GM19452 (cell line): ENCODE measurements at regions not wholly inside any gene's neighbourhood (a gene's known extent, or its start where the extent isn't known, plus 50 kb on each side); places are given as distances from the start of the nearest gene placed in this dataset.
"Not testable (repeated sequence)": the region's sequence is repeated elsewhere in the genome, so short reads cannot be mapped to it uniquely, and the experiment has no call there.

Experiments
- ATAC-seq: cut with Tn5 transposase; IDR thresholded peaks from one replicate; pipeline ENCODE4 v1.9.1; 2021; ENCODE audit not compliant: unreplicated experiment

DNA sequence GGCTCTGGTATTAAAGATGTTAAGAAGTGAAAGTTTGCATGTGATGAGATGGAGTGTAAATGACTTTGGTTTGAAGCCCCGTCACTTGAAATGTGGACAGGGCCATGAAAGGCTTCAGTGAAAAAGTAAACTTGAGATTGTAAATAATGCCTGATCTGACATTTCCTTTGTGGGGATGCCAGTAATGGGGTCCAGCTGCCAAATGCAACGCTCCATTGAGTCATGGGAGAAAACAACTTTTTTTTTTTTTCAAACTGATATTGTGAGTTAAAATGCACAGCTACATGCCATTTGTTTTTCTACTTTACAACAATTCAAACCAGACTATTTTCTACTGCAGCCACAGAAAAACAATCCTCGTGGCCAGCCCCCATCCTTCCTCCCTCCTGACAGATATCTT is 327.0 kb upstream of the TNC start:
- ATAC-seq: no peak

DNA sequence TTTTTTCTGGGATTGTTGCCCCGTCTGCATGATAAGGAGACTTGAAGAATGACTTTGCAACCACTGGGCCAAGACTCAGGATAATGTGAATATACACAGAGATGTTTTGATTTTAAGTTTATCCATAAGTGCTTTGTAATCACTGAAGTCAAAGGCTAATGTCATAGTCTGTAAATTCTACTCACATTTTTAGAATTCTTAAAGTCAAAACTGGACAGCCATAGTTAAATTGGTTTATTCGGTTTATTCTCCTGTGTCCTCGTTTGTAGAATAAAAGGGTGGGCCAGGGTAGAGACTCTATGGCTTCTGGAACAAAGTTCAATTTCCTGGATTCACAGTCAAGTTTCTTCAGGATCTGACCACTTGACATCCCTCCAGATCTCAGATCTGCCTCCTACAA is 327.7 kb upstream of the TNC start:
- ATAC-seq: no peak

DNA sequence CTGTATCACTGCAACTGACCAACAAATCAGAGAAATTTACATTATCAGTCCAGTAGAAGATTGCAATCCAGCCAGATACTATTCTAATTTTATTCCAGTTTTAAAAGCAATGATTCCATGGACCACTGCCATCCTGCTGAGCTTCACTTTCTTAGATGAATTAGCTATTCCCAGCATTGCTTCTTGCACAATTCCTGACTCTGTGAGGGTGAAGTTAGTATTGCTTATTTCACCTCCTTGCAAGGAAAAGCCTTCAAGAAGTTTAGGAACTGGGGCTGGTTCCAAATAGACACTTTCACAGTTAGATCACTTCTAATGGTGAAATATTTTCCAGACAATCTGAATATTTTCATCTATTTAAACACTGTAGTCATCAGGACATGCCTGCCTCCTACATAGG is 338.6 kb upstream of the TNC start:
- no peak for ATAC-seq

DNA sequence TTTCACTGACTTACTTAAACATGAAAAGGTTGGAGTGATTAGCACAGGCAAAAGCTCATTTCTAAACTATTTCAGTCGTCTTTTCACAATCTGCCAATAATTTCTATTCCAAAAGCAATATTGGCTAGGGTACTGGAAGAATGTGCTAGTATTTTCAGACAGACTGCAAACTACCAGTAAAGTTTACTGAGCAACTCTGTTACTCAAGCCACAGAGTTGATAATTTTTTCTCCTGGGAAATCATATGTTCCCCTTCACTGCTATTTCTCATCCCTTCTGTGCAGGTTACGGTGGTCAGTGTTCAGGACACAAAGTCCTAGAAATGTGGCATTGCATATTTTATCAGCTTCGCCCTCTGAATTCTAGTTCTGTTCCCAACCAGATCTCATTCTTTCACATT is 343.3 kb upstream of the TNC start:
- ATAC-seq: no peak

DNA sequence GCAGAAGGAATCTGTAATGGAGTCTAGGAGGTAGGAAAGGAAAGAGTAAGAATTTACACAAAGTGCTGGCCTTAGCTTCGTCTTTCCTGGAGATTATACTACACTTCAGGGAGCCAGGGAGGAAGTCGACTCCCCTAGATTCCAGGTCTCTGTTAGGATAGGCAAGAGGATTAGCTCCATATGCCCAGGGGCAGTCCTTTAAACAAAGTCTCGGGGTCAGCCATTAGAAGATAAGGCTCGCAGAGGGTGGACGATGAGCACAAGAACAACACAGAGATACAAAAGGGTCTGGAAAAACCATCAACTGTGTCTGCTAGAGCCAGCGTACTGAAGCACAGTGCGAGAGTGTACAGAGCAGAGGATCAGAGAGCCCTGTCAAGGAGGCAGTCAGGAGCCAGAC is 344.7 kb upstream of the TNC start:
- ATAC-seq: no peak

DNA sequence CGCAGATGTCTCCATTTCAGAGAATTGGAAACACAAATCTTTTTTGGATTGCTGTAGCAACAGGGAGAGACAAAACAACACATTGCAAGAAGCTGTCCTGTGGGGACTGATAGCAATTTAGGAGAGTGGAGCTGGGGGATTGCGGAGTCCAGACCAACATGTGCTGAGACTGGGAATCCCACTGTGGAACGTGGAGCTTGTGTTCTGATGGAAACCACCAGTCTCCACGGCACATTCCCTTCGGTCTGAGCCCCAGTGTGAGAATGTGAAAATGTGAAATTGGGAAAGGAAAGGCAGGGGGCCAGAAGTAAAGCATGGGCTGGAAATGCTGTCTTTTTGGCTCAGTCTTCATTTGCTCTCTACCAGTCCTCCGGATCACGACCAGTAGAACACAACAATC is 348.8 kb upstream of the TNC start:
- no peak for ATAC-seq

DNA sequence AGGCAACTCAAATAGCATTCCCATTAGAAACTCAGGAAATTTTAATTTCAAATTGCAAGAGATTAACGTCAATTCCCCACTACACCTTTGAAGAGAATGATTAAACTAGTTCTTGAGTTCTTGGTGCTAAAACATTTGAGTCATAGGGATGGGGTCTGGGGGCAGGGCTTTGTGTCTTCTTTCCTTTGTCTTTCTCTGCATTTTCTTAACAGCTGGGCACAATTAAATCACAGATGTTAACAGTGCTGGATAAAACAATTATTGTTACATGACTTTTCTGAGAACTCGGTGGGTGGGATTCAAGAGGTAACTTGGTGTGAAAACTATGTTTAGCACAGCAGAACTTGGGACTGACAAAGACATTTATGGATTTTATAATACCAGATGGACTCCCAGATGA is 351.9 kb upstream of the TNC start:
- ATAC-seq: no peak

DNA sequence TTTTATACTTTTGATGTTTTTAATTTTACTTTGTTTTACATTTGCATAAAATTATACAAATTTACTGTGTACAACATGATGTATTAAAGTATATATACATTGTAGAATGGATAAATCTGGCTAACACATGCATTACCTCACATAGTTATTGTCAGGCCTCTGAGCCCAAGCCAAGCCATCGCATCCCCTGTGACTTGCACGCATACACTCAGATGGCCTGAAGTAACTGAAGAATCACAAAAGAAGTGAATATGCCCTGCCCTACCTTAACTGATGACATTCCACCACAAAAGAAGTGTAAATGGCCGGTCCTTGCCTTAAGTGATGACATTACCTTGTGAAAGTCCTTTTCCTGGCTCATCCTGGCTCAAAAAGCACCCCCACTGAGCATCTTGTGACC is 355.1 kb upstream of the TNC start:
- not testable (repeated sequence) for ATAC-seq

DNA sequence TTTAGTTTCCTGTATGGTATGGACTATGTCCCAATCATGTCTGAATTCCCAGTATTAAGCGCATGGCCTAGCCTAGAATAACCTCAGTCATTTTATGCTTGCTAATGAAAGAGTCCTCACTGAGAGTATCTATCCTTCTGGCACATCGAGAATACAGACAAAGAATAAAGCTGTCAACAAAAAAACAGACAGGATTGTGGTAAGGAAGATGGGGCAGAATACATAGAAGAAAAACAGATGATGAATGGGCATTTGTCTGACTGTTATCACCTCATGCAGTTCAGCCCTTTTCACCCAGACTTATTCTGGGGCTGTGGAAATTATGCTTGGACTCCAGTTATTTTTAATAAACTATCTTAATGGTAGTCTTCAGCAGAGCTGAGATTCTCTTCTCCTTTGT is 363.8 kb upstream of the TNC start:
- no peak for ATAC-seq

DNA sequence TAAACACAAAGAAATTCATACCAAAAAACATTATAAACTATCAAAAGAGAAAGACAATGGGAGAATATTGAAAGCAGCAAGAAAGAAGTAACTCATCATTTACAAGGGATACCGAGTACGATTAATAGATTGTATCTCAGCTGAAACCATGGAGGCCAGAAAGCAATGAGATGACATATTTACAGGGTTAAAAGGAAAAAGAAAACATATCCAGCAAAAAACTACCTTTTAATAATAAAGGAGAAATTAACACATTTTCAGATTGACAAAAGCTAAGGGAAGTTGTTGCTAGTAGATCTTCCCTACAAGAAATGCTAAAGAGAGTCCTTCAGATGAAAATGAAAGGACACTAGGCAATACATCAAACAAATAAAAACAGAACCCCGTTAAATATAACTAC is 364.8 kb upstream of the TNC start:
- no peak for ATAC-seq

DNA sequence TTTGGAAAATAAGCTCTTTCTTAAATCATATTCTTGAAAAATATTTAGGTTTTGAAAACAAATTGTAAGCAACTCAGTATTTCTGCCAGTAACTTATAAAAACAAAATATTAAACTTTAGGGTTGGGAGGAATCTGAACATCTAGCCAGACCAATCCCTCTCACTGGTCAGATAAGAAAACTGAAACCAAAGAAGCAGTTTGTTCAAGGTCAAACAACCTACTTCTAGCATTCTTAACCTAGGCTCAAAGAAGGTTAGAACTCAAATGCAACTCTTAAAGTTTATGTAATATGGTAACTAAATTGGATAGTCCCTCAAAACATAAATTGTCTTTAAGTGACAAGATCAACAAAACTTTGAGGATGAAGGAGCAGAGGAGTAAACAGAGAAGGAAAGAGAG is 374.9 kb upstream of the TNC start:
- no peak for ATAC-seq

DNA sequence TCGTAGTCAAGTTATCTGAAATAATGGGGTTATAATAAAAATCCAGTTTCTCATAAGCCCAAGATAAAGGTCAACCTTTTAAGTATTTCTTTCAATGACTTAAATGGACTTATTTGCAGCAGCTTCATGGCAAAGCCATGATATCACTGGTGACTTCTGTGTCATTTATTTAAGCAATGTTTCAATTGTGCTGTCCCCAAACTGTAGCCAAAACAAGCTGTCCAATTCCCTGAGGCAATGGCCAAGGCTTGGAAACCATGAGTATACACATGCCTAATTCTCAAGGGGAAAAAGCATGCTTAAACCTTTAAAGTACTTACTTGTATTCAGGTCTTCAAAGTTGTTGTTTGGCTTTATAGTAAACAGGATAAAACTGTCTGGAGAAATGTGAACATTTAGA is 376.4 kb upstream of the TNC start:
- ATAC-seq: no peak

DNA sequence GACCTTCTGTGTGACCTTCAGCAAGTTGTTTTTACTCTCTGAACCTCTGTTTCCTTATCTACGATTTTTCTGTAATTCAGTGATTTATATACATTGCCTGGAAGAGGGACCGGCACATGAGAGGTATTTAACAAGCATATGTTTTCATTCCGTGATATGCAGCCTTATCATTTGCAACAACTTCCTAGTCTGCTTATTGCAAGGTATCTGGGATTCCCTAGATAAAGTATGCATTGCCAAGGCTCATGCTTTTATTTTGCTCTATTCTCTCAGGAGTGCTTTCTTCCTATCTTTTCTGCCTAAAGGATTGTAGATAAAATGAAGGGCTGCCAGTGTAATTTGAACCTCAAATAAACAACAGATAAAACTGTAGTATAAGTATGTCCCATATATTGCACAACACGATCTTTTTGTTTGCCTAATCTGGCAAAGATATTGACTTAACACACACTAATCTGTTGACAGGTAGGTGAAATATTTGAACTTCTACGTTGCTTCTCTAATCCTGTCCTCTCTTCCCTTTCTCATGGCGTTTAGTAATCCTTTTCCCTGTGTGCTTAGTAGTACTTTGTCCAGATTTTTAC is 377.2 kb upstream of the TNC start:
- no peak for ATAC-seq

DNA sequence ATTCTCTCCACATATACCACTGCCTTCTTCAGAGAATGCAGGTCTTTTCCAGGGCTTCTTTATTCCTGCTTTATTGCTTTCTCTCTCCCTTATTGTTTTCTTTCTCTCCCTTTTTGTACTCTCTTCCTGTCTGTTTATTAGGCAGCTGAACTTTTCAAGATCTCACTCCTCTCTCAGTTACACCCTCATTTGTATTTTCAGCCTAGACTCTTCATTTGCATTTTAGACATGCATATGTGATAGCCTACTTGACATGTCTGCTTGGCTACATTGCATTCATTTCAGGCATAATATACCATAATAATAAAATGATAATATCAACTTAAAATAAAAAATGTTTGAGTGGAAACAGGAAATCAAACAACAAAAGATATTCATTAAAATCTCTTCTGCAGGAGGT is 377.9 kb upstream of the TNC start:
- ATAC-seq: no peak

DNA sequence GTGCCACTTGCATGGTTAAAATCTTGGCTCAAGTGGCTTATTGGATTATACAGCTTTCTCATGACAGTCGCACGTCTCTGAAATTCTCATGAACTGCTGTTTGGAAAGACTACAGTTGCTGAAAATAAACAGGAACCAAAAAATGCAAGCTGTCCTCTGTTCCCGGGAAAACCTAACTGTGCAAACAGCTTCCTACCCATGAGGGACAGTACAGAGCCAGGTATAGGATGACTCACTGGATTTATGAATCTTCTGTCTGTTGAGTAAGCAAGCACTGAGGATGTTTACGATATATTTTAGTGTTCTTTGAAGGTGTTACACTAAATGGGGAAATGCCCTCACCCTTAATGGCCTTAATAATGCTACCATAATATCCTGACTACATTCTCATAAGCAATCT is 380.3 kb upstream of the TNC start:
- no peak for ATAC-seq

DNA sequence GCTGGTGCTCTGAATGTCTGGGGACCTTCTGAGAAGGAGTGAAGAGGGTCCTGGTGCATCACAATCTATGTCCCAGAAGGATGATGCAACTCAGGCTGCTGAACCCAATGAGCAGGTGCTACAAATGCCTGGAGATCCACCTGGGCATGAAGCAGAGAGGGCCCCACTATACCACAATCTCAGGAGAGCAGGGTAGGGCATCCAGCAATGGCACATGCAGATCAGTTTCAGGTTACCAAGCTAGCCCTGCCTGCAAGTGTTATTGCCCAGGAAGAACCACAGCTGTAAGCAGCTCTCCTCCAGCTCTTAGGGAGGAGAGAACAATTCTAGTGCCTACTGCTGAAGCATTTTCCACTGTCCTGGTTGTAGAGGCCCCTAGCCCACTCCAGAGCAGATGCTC is 389.2 kb upstream of the TNC start:
- no peak for ATAC-seq

DNA sequence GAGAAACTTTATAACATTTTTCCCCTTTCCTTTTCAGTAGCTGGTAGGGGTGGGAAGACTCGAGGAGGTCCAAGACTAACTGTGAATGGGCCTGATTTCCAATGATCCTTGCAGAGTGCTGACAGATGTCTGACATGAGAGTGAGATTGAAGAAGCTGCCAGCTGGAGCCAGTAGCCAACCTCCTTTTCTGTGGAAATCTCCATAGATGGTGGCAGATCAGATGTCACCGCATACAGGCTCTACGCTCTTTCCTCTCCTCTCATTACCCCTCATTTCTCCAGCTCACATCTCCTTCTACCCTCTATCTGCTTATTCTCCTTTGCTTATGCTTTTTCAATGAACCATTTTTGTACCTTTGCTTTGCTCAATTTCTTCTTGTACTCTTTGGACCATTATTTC is 395.2 kb upstream of the TNC start:
- no peak for ATAC-seq

DNA sequence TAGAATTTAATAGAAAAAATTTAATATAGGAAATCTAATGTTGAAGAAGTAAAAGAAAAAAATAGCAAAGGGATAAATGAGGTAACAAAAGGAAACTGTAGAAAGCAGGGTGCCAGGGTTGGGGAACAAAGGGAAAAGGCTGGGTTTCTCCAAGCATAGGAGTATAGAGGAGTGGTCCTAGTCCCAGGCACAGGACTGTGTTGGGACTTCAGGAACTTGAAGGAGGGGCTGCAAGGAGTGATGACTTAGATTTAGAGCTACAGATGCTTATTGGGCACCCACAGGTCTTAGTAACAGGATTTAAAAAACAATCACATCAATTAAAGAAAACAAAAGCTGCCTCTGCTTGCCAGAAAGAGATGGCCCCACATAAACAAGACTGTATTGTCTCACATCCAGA is 396.5 kb upstream of the TNC start:
- no peak for ATAC-seq

DNA sequence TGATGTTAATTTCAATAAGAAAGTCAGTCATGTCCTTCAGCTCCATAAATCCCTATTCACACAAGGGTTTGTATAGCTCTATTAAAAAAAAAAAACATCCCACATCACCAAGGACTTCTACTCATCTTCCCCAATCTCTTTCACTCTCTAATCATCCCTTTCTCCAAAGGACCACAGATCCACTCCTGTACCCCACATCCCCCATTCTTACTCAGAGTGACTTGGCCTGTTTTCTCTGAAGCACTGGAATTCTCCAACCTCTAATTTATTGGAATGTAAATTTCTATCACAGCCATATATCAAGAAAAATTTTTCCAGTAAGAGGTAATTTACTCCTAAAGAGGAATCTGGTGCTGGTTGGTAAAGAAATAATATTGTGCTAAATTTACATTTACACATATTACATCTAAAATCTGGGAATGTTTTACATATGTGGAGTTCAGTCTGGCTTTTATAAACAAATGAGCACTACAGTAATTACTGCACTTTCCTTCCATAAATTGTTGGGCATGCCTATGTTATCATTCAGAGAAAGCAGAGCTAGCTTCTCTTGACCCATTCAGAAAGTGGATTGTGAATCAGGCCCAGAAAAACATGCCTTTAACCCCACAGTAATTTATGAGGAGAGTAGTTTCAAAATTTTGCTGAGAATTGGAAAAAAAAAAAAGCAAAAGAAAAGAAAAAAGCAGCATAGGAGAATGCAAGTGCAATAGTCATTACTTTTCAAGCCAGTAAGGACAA is 399.5 kb upstream of the TNC start:
- ATAC-seq: no peak

DNA sequence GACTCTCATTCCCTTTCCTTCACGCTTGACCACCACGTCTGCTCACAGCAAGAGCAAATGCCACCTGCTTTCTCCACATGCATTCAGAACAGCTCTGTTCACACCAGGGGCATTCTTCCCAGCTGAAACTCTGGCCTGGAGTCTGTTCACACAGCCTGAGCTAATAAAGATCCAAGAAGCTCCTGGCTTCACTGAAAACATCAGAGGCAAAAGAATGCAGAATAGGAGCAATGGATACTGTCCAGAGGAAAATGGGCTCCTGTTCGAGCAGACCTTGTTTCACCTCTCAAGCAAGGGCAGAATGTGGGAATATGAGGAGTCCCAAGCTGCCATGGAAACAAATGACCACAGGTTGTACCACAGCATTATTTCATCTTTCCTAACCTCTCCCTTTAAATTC is 402.7 kb upstream of the TNC start:
- no peak for ATAC-seq

DNA sequence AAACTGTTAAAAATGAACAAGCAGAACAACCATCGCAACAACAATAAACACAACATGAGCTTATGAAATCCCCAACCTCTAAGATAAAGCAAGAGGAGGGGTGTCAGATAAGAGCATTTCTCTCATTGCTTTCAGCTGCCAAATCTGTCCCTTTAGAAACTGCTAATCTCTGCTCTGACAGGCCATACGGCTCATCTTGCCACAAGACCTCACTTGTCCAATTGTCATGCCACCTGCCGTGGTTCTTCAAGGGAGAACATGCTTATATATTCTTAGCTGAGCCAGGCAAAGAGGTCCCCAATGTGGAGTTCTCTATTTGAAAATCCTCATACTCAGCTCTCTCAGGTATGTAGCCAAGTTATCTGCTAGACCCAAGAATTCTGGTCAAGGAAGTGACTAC is 405.0 kb upstream of the TNC start:
- no peak for ATAC-seq

DNA sequence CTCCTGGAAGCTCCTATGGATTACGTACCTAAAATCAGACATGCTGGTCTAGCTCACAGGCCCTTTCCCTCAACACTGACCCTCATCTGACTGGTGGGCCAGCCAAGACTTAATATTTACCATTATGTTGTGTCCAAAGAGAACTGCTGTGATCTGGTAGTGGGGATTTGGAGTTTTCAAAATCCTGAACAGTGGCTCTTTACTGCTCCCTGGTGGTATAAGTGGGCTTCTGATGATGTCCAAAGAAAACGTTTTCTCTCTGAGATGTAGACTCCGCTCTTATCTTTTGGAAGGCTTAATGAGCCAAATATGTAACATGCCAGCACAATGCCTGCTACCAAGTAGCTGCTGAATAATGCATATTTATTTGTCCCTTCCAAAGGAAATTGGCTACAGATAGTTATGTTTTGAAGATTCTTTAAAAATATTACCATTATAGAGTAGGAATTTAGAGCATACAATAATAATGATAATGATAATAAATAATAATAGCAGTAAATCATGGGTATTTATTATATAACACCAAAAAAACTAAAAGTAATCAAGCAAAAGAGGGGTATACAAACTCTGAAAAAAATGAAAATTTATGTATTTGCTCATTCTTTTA is 406.6 kb upstream of the TNC start:
- ATAC-seq: no peak
